ENCODE measurements at regions not wholly inside any gene's neighbourhood (a gene's known extent, or its start where the extent isn't known, plus 50 kb on each side); places are given as distances from the start of the nearest gene placed in this dataset.

DNA sequence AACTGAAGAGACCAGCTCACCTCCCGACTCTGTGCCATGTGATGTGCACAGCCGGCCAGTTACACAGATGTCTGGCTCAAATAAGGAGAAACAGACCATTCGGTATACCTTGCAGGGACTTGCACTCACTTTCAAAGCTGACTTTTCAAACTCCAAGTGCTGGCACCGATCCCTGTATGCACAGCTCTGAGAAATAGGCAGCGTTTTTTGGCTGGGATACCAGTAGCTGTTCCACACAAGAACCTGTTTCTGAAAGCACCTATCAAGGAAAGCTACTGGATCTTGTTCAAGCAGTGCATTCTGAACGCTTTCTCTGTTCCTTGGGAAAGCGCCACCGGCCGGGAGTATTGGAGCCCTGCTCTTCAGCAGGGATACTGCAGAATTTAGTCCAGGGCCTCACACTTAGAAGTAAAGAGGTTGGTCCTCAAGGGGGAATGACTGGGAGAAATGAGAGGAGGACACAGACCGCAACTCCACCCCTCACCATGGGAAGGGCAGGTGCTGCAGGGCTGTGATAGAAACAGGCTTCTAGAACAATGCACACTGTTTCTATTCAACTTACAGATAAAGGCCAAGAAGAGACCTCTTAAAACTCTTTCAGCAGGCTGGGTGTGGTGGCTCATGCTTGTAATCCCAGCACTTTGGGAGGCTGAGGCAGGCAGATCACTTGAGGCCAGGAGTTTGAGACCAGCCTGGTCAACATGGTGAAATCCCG lies 53.6 kb upstream of the PABPC3 start:
- DNase-seq (ENCODE audit: low read depth, low spot score) (no peak), FAIRE-seq (no peak)
- Histone ChIP-seq H3K9me3 (ENCODE audit: control insufficient read depth, low read depth, low read length) (no peaks in the 10 kb centered on the region), H2AFZ (ENCODE audit: control insufficient read depth, low read length) (no peak overlapping the region), H3K4me3 (ENCODE audit: control insufficient read depth in 2 of 3, extremely low read depth in 1 of 3, insufficient read depth in 2 of 3, low read depth in 1 of 3, low read length in 3 of 3) (no peak overlapping the region), H3K9ac (ENCODE audit: control insufficient read depth, extremely low read depth, insufficient read depth, low read length) (no peak overlapping the region), H3K36me3 (ENCODE audit: control insufficient read depth in 2 of 2, extremely low read depth in 1 of 2, insufficient read depth in 2 of 2, low read length in 2 of 2) (no peaks in the 10 kb centered on the region), H3K4me1 (ENCODE audit: control insufficient read depth, extremely low read depth, insufficient read depth, low read length) (peaks cover 4% of the 10 kb centered on the region), H3K79me2 (ENCODE audit: control insufficient read depth, insufficient read depth, low read length) (no peaks in the 10 kb centered on the region), H3K27ac (ENCODE audit: control insufficient read depth, insufficient read depth, low read length) (no peak overlapping the region), H3K9me1 (ENCODE audit: control insufficient read depth, extremely low read depth, insufficient read depth, low read length) (no peaks in the 10 kb centered on the region), H4K20me1 (ENCODE audit: control insufficient read depth, extremely low read depth, insufficient read depth, low read length) (no peaks in the 10 kb centered on the region), H3K27me3 (ENCODE audit: control insufficient read depth, extremely low read depth, insufficient read depth, low read length) (peaks cover 50% of the 10 kb centered on the region), H3K4me2 (ENCODE audit: control insufficient read depth, extremely low read depth, insufficient read depth, low read depth, low read length) (no peak overlapping the region)
- dilution Hi-C loops (cut with MboI; ENCODE audit: extremely low pct_ligation_motif_present, low sequenced_read_pairs): no loop called here
- TF ChIP-seq CTCF (optimal IDR thresholded peaks at IDR 0.05 in 1 of 3, IDR thresholded peaks at IDR 0.05 in 1 of 3, conservative IDR thresholded peaks at IDR 0.05 in 1 of 3; ENCODE audit: extremely low read depth in 1 of 3, insufficient read depth in 2 of 3, low read length in 3 of 3) (no peak), EZH2 (IDR thresholded peaks at IDR 0.05; ENCODE audit: low read length) (no peak)

DNA sequence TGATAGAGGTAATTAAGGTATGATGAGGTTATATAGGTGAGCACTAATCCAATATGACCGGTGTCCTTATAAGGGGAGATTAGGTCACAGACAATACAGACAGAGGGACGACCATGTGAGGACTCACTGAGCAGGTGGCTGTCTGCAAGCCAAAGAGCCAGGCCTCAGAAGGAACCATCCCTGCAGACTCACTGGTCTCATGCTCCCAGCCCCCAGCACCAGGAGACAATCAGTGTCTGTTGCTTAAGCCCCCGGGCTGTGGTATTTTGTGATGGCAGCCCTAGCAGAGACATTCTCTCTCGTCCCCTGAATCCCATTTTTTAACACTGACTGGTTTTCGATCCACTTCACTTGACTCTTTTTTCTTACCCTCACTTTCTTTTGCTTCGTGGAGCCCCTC lies 51.9 kb upstream of the PABPC3 start:
- H2AFZ ChIP-seq (ENCODE audit: control insufficient read depth, low read length): no peak overlapping the region
- DNase-seq (ENCODE audit: low read depth, low spot score): no peak
- no peak for FAIRE-seq
- no peaks in the 10 kb centered on the region for H3K79me2 ChIP-seq (ENCODE audit: control insufficient read depth, insufficient read depth, low read length)
- H3K27me3 ChIP-seq (ENCODE audit: control insufficient read depth, extremely low read depth, insufficient read depth, low read length): peaks cover 63% of the 10 kb centered on the region
- H4K20me1 ChIP-seq (ENCODE audit: control insufficient read depth, extremely low read depth, insufficient read depth, low read length): no peaks in the 10 kb centered on the region
- H3K4me3 ChIP-seq (ENCODE audit: control insufficient read depth in 2 of 3, extremely low read depth in 1 of 3, insufficient read depth in 2 of 3, low read depth in 1 of 3, low read length in 3 of 3): no peak overlapping the region
- dilution Hi-C loops (cut with MboI; ENCODE audit: extremely low pct_ligation_motif_present, low sequenced_read_pairs): no loop called here
- TF ChIP-seq CTCF (optimal IDR thresholded peaks at IDR 0.05 in 1 of 3, IDR thresholded peaks at IDR 0.05 in 1 of 3, conservative IDR thresholded peaks at IDR 0.05 in 1 of 3; ENCODE audit: extremely low read depth in 1 of 3, insufficient read depth in 2 of 3, low read length in 3 of 3) (no peak), EZH2 (IDR thresholded peaks at IDR 0.05; ENCODE audit: low read length) (no peak)
- H3K4me2 ChIP-seq (ENCODE audit: control insufficient read depth, extremely low read depth, insufficient read depth, low read depth, low read length): no peak overlapping the region
- H3K9me3 ChIP-seq (ENCODE audit: control insufficient read depth, low read depth, low read length): no peaks in the 10 kb centered on the region
- H3K9me1 ChIP-seq (ENCODE audit: control insufficient read depth, extremely low read depth, insufficient read depth, low read length): no peaks in the 10 kb centered on the region
- no peaks in the 10 kb centered on the region for H3K36me3 ChIP-seq (ENCODE audit: control insufficient read depth in 2 of 2, extremely low read depth in 1 of 2, insufficient read depth in 2 of 2, low read length in 2 of 2)
- no peak overlapping the region for H3K9ac ChIP-seq (ENCODE audit: control insufficient read depth, extremely low read depth, insufficient read depth, low read length)
- no peak overlapping the region for H3K27ac ChIP-seq (ENCODE audit: control insufficient read depth, insufficient read depth, low read length)
- peaks cover 4% of the 10 kb centered on the region for H3K4me1 ChIP-seq (ENCODE audit: control insufficient read depth, extremely low read depth, insufficient read depth, low read length)

Small RNA genes in the stretch of these regions (small RNA-seq; reads per million reads assigned to genes)
- gene AL590099.1 (ENCODE audit: insufficient read length in 3 of 3, low read depth in 3 of 3, low replicate concordance in 1 of 3) (0 reads per million in 3 experiments), gene LSP1P1 (ENCODE audit: insufficient read length in 3 of 3, low read depth in 3 of 3, low replicate concordance in 1 of 3) (0 reads per million in 3 experiments)
